ENCODE measurements at regions not wholly inside any gene's neighbourhood (a gene's known extent, or its start where the extent isn't known, plus 50 kb on each side); places are given as distances from the start of the nearest gene placed in this dataset.

GRCh38 chr4:63607169-63607872 is 801.9 kb downstream of the TECRL start:
- DNase-seq = no peak

GRCh38 chr4:63589796-63590195 is 819.5 kb downstream of the TECRL start:
- no peak for DNase-seq

- DNase-seq = no peak
Observed at GRCh38 chr4:63583561-63583960, 825.7 kb downstream of the TECRL start.

- no peak for DNase-seq
Observed at GRCh38 chr4:63583007-63583406, 826.2 kb downstream of the TECRL start.

DNA sequence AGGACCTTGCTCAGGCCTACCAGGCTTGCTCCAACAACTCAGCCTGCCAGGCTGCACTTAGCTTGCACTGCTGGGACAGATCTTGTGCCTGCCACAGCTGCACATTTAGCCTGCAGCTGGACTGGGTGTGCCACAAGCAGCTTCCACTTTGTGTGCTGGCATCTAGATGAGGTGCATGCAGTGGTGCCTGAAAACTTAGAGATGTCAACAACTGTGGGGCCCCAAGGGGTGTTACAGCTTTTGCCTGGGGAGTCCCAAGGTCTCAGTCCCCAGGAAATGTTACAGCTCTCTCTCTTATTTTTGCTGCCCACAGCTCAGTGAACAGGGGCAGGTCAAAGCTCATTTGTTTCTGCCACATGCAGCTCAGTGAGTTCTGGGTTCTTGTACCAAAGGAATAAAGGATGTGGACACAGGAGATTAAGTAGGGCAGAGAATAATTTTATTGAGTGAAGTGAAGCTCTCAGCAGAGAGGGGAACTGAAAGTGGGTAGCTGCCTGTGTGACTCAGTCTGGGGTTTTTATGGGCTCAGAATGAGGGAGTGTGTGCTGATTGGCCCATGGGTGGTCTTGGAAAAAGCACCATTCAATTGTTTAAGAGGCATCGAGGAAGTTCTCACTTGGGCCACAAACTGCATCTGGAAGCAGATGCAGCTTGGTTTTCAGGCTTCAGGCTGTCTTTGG is 828.3 kb downstream of the TECRL start:
- no peak for DNase-seq

- peak; percentile 10 for DNase-seq
Observed at GRCh38 chr4:63578383-63578782, 830.9 kb downstream of the TECRL start.

DNA sequence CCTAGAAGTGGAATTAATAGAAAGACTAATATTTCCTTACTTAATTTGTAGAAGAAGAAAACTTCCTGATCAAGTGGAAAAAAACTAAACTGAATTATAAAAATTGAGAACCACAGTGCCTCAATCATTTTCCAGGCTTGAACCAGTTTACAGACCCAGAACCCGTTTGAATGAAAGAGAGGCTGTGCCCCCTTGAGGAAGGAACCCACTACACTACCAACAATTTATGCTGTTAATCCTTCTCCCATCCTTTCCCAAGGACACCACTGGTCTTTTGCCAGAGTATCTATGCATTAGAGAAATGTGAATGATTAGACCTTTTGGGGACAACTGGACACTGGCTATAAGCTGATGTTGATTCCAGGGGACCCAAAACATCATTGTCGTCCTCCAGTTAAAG is 842.6 kb downstream of the TECRL start:
- DNase-seq = no peak

DNA sequence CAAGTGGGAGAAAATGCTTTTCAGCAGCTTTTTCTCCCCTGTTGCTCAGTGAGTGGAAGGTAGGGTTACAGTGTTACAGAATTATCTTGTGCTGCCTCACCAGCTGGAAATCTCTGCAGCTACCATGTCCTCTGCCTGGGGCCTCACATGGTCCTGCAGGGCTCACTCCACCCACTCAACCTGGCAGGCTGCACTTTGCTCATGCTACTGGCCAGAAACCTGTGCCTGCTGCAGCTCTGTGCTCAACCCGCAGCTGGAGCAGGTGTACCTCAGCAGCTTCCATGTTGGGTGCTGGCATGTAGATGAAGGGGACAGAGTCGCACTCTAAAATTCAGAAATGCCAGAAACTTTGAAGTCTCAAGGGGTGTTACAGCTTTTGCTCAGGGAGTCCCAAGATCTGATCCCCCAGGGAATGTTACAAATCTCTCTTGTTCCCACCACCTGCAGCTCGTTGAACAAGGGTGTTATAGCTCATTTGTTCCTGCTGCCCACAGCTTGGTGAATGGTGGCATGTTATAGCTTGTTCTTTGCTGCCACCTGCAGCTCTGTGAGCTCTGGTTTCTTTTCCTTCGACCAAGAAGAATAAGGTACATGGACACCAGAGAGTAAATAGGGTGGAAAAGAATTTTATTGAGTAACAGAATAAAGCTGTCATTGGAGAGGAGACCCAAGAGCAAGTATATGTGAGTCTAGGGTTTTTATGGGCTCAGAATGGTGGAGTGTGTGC is 845.8 kb downstream of the TECRL start:
- peak; percentile 7 for DNase-seq

GRCh38 chr4:63558709-63559108 is 850.5 kb downstream of the TECRL start:
- DNase-seq = no peak

DNA sequence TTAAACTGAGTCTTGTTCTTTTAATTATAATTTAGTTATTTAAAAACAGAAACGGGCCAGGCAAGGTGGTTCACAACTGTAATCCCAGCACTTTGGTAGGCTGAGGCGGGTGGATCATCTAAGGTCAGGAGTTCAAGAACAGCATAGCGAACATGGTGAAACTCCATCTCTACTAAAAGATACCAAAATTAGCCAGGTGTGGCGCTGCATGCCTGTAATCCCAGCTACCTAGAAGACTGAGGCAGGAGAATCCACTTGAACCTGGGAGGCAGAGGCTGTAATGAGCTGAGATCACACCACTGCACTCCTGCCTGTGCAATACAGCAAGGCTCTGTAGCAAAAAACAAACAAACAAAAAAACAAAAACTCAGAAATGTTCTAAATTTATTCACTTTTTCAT is 852.9 kb downstream of the TECRL start:
- DNase-seq = no peak

GRCh38 chr4:63553123-63553522 is 856.1 kb downstream of the TECRL start:
- DNase-seq = no peak

DNA sequence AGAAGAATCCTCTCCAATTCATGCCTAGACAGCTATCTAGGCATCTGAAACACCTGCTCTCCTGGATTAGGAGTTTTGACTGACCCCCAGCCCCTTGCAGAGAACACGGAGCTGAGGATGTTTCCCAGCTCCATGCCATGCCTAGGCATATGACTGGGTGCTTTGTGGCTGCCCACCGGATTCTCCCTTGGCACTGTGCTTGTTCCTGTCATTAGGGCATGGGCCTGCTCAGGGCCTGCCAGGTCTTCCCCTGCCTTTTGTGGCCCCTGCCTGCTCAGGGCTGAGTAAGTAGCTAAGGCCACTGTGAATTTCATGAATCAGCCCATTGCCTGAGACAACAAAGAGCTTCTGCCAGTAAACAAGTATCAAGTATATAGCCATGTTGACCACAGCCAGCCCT is 867.4 kb downstream of the TECRL start:
- no peak for DNase-seq

GRCh38 chr4:63529581-63530337 is 879.5 kb downstream of the TECRL start:
- DNase-seq = no peak

- DNase-seq = no peak
Observed at GRCh38 chr4:63528256-63528991, 880.8 kb downstream of the TECRL start.

DNA sequence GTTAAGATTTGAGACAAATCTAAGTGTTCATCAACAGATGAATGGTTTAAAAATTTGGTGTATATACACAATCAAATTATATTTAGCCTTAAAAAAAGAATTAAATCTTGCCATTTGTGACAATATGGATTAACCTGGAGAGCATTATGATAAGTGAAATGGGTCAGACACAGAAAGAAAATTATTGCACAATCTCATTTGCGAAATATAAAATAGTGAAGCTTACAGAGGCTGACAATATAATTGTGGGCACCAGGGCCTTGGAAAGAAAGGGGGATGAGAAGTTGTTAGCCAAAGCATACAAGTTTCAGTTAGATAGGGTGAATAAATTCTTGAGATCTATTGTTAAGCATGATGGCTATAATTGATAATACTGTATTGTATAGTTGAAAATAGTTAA is 883.0 kb downstream of the TECRL start:
- no peak for DNase-seq

- no peak for DNase-seq
Observed at GRCh38 chr4:63524764-63525163, 884.5 kb downstream of the TECRL start.

DNA sequence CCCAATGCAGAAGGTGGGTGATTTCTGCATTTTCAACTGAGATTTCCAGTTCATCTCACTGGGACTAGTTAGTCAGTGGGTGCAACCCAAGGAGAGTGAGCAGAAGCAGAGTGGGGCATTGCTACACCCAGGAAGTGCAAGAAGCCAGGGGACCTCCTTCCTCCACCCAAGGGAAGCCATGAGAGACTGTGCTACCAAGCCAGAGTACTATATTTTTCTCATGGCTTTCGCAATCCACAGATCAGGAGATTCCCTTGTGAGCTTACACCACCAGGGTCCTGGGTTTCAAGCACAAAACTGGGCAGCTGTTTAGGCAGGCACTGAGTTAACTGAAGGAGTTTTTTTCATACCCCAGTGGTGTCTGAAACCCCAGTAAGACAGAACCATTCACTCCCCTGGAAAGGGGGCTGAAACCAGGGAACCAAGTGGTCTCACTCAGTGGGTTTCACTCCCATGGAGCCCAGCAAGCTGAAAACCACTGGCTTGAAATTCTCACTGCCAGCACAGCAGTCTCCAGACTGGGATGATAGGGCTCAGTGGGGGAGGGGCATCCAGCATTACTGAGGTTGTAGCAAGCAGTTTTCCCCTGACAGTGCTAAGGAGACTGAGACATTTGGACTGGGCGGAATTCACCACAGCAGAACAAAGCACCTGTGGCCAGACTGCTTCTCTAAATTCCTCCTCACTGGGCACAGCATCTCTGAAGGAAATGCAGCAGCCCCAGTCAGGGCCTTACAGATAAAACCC is 903.4 kb downstream of the TECRL start:
- DNase-seq = no peak

DNA sequence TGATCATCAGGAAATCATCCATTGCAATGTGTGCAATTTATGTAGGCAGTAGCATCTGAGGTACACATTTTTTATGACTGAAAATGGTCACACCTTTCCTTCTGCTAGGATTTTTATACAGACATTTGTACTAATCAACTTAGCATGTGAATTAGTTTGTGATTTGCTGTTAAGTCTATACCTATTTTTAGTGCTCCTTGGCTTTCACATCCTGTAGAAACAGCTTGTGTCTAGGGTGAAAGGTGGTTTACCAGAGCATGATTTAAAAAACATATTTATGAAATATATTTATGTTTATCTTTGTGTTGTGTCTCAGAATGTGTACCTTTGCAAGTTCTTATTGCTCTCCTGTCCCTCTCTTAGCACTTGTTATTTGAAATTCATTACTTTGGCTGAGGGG is 916.0 kb downstream of the TECRL start:
- DNase-seq = no peak

GRCh38 chr4:63492515-63492914 is 916.7 kb downstream of the TECRL start:
- no peak for DNase-seq

- DNase-seq = no peak
Observed at GRCh38 chr4:63464393-63464792, 944.9 kb downstream of the TECRL start.

- no peak for DNase-seq
Observed at GRCh38 chr4:63460075-63460474, 949.2 kb downstream of the TECRL start.

DNA sequence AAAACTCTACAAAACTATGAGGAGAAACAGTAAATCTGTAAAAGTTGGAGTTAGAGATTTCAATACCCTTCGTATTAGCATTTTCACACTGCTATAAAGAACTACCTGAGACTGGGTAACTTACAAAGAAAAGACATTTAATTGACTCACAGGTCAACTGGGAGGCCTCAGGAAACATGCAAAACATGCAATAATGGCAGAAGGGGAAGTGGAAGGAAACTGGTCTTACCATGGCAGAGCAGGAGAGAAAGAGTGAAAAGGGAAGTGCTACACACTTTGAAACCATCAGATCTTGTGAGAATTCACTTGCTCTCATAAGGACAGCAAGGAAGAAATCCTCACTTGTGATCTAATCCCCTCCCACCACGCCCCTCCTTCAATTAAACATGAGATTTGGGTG is 949.9 kb downstream of the TECRL start:
- DNase-seq = no peak
